ENCODE measurements at regions not wholly inside any gene's neighbourhood (a gene's known extent, or its start where the extent isn't known, plus 50 kb on each side); places are given as distances from the start of the nearest gene placed in this dataset.
"Not testable (repeated sequence)": the region's sequence is repeated elsewhere in the genome, so short reads cannot be mapped to it uniquely, and the experiment has no call there.

- Histone ChIP-seq H3K27ac (no peak overlapping the region), H3K4me3 (no peak overlapping the region), H3K27me3 (no peaks in the 10 kb centered on the region), H3K9me3 (no peaks in the 10 kb centered on the region), H3K4me1 (ENCODE audit: insufficient read depth) (no peaks in the 10 kb centered on the region), H3K36me3 (no peaks in the 10 kb centered on the region)
- intact Hi-C loops (cut with DNase I), result no loop called here
- WGBS, 3 donors, result 72 to 81% (median 75%) methylated on average over 4 of the region's 4 CpGs
- TF ChIP-seq POLR2A (IDR thresholded peaks at IDR 0.05) (no peak), CTCF (IDR thresholded peaks at IDR 0.05) (no peak), EP300 (IDR thresholded peaks at IDR 0.05) (no peak)
- no peak for DNase-seq
Observed at GRCh38 chrX:102784550-102784949, 64.0 kb downstream of the GPRASP3 start.

- Histone ChIP-seq H3K27me3 (no peaks in the 10 kb centered on the region), H3K36me3 (no peaks in the 10 kb centered on the region), H3K4me1 (ENCODE audit: insufficient read depth) (no peaks in the 10 kb centered on the region), H3K27ac (no peak overlapping the region), H3K9me3 (no peaks in the 10 kb centered on the region), H3K4me3 (no peak overlapping the region)
- DNase-seq, result no peak
- no peak for TF ChIP-seq POLR2A (IDR thresholded peaks at IDR 0.05)
- no peak for TF ChIP-seq CTCF (IDR thresholded peaks at IDR 0.05)
- TF ChIP-seq EP300 (IDR thresholded peaks at IDR 0.05), result no peak
- 11 to 26% (median 21%) methylated on average over 1 of the region's 1 CpG for WGBS, 3 donors
- intact Hi-C loops (cut with DNase I), result no loop called here
Observed at GRCh38 chrX:102787283-102787682, 66.7 kb downstream of the GPRASP3 start.

GRCh38 chrX:102808336-102808735 lies 87.8 kb downstream of the GPRASP3 start:
- Histone ChIP-seq H3K4me3 (no peak overlapping the region), H3K36me3 (no peaks in the 10 kb centered on the region), H3K9me3 (no peaks in the 10 kb centered on the region), H3K27ac (no peak overlapping the region), H3K4me1 (ENCODE audit: insufficient read depth) (no peaks in the 10 kb centered on the region), H3K27me3 (no peaks in the 10 kb centered on the region)
- intact Hi-C loops (cut with DNase I), result no loop called here
- WGBS, 3 donors, result 33 to 56% (median 46%) methylated on average over 1 of the region's 1 CpG
- no peak for DNase-seq
- TF ChIP-seq CTCF (IDR thresholded peaks at IDR 0.05), result no peak
- TF ChIP-seq POLR2A (IDR thresholded peaks at IDR 0.05), result no peak

- H3K4me3 ChIP-seq; intact Hi-C loops (cut with DNase I); H3K9me3 ChIP-seq: not testable (repeated sequence)
Observed at GRCh38 chrX:102818269-102818668, 97.7 kb downstream of the GPRASP3 start.

GRCh38 chrX:102832661-102833060 lies 104.4 kb upstream of the RAB40AL start:
- H3K4me1 ChIP-seq (ENCODE audit: insufficient read depth), result no peaks in the 10 kb centered on the region
- H3K4me3 ChIP-seq, result no peak overlapping the region
- intact Hi-C loops (cut with DNase I), result no loop called here
- H3K27me3 ChIP-seq, result no peaks in the 10 kb centered on the region
- no peaks in the 10 kb centered on the region for H3K36me3 ChIP-seq
- 78 to 84% (median 79%) methylated on average over 5 of the region's 5 CpGs for WGBS, 3 donors
- TF ChIP-seq POLR2A (IDR thresholded peaks at IDR 0.05), result no peak
- H3K27ac ChIP-seq, result no peak overlapping the region
- no peak for DNase-seq
- H3K9me3 ChIP-seq, result no peaks in the 10 kb centered on the region

More at GRCh38 chrX:102818269-102818668, 97.7 kb downstream of the GPRASP3 start:
- DNase-seq; H3K4me1 ChIP-seq (ENCODE audit: insufficient read depth); H3K36me3 ChIP-seq; H3K27ac ChIP-seq; H3K27me3 ChIP-seq: not testable (repeated sequence)
- 49 to 55% (median 52%) methylated on average over 2 of the region's 2 CpGs for WGBS, 3 donors

GRCh38 chrX:102833136-102833535 lies 103.9 kb upstream of the RAB40AL start:
- Histone ChIP-seq H3K36me3 (no peaks in the 10 kb centered on the region), H3K4me1 (ENCODE audit: insufficient read depth) (no peaks in the 10 kb centered on the region), H3K9me3 (no peaks in the 10 kb centered on the region), H3K27me3 (no peaks in the 10 kb centered on the region), H3K27ac (no peak overlapping the region), H3K4me3 (no peak overlapping the region)
- intact Hi-C loops (cut with DNase I), result no loop called here
- no peak for TF ChIP-seq EP300 (IDR thresholded peaks at IDR 0.05)
- no peak for TF ChIP-seq POLR2A (IDR thresholded peaks at IDR 0.05)
- TF ChIP-seq CTCF (IDR thresholded peaks at IDR 0.05), result no peak
- DNase-seq, result no peak
- WGBS, 3 donors, result 60 to 66% (median 65%) methylated on average over 3 of the region's 3 CpGs

Data from ovary (tissue), 7 donors.